ENCODE measurements at regions not wholly inside any gene's neighbourhood (a gene's known extent, or its start where the extent isn't known, plus 50 kb on each side); places are given as distances from the start of the nearest gene placed in this dataset.
"Not testable (repeated sequence)": the region's sequence is repeated elsewhere in the genome, so short reads cannot be mapped to it uniquely, and the experiment has no call there.

DNA sequence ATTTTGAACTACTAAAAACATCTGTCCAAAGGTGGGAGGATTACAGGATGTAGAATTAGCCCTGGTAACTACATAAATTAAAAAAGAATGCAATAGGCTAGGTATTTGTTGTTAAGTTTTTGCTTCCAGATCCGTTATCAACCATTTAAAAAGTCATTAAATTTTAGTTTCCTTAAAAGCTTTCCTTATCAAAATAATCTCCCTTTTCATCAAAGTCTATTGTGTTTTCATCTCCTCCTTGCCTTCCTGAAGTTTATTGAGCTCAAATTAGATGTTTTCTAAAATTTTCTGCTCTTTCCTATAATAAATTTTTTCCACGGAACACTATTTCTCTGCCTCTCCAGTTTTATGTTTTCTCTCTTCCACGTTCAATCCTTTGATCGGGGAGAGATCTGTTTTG, 108.6 kb downstream of the MEX3B start:
- no peak for DNase-seq

DNA sequence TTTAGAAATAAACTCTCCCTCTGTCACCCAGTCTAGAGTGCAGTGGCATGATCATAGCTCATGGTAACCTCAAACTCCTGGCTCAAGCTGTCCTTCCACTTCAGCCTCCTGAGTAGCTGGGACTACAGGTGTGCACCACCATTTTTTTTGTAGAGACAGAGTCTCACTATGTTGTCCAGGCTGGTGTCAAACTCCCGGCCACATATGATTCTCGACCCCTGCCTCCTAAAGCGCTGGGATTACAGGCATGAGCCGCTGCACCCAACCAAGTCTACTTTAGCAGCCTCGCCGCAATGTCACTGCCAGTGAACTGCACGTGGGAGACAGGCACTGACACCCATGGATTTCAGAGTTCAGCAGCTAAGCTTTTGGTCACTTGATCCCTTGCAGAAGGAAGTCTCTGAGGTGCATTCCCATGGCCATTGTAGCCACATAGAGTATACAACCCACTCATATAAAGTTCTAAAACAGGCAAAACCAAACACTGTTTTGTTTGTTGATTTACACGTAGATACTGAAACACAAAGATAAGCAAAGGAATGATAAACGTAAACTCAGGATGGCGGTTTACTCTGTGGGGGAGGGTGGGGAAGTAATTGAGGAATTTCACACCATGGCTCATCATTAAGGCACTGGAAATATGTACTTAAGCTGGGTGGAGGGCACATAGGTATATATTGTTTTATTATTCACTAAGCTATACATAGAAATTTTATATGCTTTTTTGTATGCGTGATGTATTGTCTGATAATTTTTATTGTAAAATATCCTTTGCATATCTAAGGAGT, 115.0 kb downstream of the MEX3B start:
- no peak for DNase-seq

DNA sequence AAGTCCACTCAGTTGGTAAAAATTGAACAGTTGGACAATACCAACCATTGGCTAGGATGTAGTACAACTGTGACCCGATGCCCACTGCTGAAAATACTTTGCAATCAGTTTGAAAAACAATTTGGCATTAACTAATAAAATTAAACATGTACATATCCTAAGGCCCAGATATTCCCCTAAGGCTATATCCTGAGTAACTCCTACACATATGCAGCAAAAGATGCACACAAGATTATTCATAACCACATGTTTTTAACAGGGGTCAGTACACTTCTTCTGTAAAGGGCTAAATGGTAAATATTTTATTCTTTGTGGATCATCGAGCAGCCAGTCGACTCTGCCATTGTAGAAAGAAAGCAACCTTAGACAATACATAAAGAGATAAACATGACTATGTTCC, 116.3 kb downstream of the MEX3B start:
- no peak for DNase-seq

DNA sequence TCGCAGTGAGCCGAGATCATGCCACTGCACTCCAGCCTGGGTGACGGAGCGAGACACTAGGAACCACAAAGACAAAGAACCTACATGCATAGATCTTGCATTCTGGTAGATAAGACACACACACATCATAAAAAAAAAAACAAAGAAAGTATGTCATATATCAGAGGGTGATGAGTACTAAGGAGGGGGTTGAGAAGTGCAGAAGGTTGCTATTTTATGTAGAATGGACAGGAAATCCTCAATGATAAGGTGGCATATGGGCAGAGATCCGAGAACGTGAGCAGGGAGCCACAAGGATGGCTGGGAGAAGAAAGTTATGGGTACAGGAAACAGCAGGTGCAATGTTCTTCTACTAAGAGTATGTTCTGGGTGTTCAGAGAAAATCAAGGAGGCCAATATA, 118.8 kb downstream of the MEX3B start:
- DNase-seq: no peak

DNA sequence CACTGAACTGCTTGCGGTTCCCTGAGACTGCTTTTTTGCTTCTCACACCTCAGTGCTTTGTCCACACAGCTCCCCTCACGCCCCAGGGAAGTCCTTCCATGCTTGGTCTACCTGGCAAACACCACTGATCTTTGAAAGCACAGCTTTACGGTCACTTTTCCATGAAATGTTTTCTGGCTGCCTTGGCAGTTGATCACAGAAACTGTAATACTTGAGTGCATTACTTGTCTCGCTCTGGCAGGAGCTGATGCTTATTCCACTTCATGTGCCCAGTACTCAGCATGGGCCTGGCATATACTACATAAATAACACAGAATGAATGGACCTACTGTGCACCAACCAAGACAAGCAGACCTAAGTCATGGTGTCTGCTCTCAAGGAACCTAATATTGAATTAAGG, 121.1 kb downstream of the MEX3B start:
- DNase-seq: no peak

DNA sequence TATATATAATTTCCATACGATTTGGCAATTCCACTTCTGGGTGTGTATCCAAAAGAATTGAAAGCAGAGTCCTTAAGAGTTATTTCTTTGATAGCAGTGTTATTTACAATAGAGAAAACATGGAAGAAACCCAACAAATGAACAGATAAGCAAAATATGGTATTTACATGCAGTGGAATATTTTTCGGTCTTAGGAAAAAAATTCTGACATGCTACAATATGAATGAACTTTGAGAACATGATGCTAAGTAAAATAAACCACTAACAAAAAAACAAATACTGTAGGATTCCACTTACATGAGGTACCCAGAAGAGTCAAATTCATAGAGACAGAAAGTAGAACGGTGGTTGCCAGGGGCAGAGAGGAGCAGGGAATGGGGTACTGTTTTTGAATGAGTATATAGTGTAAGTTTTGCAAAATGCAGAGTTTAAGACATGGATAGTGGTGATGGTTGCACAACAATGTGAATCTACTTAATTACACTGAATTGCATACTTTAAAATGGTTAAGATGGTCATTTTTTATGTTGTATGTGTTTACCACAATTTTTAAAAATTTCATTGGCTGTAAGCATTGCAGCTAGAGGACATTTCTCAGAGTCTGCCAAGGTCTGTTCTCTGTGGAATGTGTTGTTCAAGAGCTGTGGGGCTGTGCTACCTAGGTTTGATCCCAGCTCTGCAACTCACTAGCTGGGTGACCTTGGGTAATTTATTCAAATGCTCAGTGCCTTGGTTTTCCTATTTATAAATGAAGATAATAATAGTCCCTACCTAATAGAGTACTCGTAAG, 122.1 kb downstream of the MEX3B start:
- DNase-seq: no peak

DNA sequence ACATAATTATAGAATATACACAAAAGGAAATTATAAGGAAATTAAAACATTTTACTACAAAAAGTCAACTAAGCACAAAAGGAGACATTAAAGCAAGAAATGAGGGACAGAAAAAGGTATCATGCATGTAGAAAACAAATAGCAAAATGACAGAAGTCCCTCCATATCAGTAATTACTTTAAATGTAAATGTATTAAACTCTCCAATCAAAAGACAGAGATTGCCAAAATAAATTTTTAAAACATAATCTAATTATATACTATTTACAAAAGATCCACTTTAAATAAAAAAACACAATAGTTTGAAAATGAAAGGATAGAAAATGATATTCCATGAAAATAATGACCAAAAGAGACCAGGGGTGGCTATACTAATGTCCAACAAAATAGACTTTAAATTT, 123.7 kb downstream of the MEX3B start:
- DNase-seq: no peak

DNA sequence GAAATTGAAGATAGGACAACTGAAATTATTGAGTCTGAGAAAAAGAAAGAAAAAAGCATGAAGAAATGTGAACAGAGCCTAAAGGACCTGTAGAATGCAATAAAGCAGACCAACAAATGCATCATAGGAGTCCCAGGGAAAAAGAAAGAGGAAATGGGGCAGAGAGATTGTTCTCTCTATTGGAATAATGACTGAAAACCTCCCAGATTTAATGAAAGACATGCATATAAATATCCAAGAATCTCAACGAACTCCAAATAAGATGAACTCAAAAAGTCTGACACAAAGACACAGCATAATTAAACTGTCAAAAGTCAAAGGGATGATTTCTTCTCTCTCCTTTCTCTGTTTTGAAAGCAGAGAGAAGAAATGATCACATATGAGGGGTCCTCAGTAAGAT, 124.7 kb downstream of the MEX3B start:
- DNase-seq: no peak

DNA sequence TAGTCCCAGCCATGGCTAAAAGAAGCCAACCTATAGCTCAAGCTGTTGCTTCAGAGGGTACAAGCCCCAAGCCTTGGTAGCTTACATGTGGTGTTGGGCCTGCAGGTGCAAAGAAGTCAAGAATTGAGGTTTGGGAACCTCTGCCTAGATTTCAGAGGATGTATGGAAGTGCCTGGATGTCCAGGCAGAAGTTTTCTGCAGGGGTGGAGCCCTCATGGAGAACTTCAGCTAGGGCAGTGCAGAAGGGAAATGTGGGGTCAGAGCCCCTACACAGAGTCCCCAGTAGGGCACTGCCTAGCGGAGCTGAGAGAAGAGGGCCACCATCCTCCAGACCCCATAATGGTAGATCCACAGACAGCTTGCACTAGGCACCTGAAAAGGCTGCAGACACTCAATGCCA, 127.1 kb downstream of the MEX3B start:
- DNase-seq: not testable (repeated sequence)

DNA sequence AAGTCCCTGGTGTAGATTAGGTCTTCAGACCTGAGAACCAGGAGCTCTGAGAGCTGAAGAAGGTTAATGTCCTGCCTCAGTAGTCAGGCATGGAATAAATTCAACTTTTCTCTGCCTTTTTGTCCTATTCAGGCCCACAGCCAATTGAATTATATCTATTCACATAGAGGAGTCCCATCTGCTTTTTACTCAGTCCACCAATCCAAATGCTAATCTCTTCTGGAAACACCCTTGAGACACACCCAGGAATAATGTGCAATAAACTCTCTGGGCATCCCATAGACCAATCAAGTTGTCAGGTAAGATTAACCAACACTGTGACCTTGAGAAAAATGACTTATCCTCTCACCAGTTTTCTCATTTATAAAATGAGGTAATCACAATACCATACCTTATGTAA, 129.4 kb downstream of the MEX3B start:
- DNase-seq: no peak

DNA sequence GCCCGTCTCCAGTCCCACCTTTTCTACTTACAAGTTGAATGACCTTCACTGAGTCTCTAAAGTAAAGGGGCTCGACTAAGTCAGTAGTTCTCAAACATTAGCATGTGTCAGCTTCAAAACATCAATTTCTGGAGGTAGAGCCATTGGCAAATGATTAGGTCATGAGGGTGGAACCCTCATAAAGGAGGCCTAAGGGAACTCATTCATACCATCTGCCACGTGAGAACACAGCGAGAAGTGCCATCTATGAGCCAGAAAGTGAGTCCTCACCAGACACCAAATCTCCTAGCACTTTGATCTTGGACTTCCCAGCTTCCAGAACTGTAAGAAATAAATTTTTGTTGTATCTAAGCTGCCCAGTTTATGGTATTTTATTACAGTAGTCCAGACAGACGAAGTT, 129.8 kb downstream of the MEX3B start:
- no peak for DNase-seq

DNA sequence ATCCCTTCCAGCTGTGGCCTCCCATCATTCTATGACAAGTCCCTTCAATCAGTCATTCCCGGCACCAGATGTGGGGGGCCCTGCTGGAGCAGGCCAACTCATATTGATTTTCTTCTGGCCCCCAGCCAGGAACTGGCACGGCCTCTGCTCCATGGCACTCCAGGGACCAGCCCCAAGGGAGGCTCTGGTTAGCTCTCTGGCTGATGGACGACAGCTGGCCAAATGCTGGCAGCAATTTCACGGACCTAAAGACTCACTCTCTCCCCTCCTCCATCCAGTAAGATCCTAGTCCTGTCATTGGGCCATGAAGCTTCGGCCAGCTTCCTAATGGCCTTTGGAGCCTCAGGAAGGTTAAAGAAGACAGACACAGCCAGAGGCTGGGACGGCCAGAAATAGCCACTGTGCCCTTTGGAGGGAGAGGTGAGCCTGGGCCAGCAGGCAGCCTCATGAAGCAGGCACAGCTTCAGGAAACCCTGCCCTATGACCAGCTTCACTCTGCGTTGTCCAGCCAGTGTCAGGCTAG, 131.0 kb downstream of the MEX3B start:
- DNase-seq: peak; percentile 39

DNA sequence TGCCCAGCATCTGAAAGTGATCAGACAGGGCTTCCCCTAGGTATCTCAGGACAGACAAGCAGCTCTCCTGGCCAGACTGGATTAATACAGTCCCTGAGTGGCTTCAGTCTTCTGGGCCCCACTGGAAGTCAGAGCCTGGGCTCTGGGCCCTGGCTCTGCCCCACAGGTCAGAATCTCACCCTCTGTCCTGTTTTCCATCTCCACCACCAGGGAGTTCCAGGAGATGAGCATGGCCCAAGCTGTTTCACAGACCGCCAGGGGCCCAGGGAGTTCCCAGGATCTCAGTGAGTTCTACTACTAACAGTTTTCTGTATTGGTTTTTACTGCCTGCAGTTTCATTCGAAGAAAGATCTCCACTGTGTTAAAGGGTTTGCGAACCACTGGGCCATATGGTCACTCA, 131.5 kb downstream of the MEX3B start:
- no peak for DNase-seq

DNA sequence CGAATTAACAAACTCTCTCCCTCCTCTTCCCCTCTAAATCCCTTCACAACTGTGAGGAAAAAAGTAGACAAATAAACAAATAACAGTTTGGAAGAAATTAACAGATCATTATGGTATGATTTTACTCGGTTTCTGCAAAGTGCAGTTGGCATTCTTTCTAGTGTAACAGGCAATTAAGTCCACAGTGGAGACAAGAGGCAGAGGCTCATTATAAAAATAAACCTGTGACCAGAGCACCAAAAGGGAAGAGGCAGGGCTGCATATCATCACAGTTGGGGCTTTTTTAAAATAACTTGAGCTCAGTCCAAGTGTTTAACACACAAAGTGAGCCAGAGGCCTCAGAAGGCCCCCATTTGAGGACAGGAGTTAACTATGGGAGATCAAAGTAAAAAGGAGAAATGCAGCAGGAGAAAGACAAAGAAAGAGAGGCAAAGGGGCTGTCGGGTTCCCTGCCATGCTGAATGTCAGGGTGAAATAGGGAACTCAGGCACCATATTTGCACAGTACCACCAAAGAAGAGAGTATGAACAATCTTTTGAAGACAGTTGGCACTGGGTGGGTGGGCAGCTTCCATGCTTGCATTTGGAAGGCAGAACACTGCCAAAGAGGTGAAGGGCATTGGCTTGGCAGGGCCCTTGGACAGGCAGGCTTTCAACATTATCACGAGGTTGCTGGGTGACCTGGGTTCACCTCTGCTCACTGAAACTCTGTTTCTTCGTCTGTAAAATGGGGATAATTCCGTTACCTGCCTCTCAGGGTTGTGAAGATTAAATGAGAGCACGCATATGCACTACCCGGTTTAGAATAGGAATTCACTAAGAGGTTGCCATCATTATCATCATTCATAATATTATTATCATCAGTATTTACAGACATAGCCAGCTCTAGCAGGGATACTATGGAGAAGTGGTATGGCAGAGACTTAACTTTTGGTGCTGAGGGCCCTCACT, 134.5 kb downstream of the MEX3B start:
- DNase-seq: no peak

DNA sequence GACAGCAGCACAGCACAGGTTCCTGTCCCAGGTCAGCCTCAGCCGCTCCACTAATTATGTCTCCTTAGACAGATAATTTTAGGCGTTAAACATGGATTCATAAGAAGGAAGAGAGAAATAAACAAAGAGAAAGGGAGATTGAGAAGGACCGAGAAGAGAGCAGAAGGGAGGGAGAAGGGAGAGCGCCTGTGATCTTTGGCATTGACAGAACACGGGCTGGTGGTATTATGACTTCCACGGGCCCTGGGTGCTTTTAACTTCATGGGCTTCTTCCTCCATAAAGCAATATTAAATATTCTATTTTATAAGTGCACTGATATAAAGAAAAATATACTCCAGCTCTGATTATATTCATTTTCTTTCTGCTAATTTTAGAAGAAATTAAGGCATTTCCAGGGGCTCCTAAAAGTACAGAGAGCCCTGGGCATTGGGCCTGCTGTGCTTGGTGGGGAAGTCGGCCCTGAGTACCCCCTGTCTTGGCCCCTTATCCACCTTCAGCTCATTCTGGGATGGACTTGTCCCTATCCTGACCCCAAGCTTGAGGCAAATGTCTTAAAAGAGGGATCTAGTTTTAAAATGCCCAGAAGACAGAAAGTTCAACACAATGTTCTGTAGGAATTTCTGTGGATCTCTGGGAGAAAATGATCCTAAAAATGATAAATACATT, 135.3 kb downstream of the MEX3B start:
- no peak for DNase-seq

DNA sequence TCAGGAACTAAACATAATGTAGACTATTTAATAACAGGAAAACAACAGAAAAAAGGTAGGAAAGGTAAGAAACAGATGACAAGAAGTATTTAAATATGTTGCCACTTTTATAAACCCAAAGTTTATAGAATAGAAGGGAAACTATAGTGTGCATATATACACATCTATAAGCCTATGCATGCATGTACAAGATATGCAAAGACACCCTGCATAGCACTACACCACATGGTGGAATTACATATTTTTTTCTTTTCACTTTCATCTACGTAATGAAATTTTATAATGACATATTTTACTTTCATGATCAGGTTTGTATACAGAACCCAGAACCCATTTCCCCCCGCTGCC, 136.8 kb downstream of the MEX3B start:
- DNase-seq: no peak

DNA sequence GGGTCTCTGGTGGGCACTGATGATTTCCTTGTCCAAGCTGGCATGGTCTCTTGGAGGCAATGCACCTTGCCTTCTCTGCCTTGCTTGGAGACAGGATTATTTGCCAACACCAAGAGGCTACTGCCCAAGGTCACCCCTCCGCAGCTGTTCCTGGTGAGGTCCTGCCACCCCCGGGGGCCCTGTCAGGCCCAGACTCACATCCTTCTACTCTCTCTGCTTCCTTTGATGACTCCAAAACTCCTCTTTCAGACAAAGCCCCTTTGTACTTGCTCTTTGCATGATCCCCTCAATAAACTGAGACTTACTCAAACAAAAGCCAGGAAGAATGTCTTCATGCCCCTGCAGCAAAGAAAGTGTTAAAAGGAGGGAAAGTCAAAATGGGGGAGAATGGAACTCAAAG, 137.7 kb downstream of the MEX3B start:
- no peak for DNase-seq

DNA sequence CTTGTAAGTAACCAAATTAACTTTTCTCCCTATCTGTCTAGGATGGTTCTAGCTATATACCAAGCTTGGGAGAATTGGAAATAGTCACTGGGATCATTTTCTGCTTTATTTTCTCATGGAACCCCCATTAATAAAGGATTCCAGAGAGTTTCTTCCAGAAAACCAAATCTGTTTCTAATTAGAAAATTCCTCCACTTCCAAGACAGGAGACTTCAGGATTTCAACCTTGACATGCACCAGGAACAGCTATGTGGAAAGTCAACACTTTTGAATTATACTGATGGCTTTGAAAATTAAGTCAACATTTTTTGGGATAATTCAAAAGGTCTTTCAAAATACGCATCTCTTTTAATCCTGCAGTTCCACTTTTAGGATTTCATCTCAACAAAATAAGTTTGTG, 138.3 kb downstream of the MEX3B start:
- no peak for DNase-seq

DNA sequence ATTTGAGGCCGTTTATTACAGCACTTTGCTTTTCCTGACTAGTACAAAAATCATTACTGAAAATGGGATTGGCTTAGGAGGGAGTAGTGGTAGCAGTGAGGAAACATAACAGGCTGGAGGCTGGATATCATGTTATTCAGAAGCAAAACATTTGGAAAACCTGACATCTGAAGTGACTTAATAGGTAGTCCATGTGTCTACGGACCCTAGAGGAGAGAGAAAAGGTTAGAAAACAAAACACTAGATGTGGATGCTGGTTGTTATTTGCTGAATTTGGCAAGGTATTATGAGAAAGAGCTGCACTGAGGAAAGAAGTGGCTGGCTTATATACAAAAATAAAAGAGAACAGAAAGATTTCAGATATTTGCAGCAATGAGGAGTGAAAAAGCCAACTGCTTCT, 139.9 kb downstream of the MEX3B start:
- no peak for DNase-seq

DNA sequence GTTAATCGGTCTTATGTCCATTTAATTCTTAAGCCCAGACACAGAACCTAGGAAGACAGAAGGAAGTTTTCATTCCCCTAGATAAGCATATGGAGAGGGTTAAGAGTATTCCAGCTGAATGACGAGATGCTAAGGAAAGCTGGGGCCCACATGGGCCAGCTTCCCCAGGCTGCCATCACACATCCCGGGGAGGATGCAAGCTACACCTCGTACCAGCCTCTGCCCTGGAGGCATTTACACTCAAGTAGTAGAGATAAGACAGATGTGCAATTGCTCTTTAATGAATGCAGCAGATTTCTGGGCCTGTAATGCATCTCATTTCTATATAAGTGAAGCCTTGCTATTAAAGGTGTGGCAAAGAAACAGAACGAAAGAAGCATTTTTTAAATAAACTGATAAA, 144.5 kb downstream of the MEX3B start:
- DNase-seq: no peak

DNA sequence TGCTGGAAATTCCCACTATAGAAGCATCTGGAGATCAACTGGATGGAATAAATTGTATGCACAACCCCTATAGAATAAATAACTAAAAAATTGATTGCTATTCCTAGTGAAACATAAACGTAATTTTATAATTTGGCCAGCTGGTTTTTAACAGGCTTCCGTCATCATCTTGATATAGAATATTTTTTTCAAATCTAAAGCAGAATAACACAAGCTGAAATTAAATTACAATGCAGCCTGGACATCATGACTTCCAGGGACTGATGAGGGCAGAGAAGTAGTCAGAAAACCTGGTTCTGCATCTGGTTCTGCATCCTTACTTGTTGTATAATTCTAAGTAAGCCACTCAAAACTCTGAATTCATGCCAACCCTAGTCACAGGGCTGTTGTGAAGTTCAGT, 146.1 kb downstream of the MEX3B start:
- DNase-seq: no peak

DNA sequence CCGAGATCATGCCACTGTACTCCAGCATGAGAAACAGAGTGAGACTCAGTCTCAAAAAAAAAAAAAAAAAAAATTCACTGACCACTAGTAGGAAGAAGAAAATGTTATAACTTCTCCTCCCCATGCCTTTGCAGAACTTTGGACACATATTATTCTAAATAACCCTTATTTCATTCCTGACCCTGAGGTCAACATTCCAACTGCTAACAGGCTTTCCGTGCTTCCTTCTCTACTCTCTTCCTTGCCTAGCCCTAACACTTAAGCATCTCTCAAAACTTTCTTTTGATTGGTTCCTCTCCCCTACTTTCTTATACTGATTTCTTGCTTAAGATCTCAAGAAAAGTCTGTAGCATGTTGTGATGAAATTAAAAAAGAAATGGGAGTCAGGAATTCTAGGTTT, 146.8 kb downstream of the MEX3B start:
- DNase-seq: no peak

All from NCI-H2107 (cell line).